Activated CD8-positive, alpha-beta T cell treated with anti-CD3 and anti-CD28 coated beads for 36 hours (primary cell): ENCODE measurements at regions not wholly inside any gene's neighbourhood (a gene's known extent, or its start where the extent isn't known, plus 50 kb on each side); places are given as distances from the start of the nearest gene placed in this dataset.

ENCODE experiments used
- ATAC-seq: fragments of 200-7000 bp; cut with Tn5 transposase; one replicate; pipeline ENCODE4 v1.10.0; 2021; ENCODE audit warnings: mild to moderate bottlenecking, moderate library complexity
- CTCF ChIA-PET: fragments of 350-600 bp; sonication (Branson Sonifier 250); formaldehyde crosslinking; loops from one replicate; lab custom pipeline; 2021; ENCODE audit warnings: antibody characterized with exemption; lab: Charles Lee
- POLR2A ChIA-PET: fragments of 350-600 bp; sonication (Branson Sonifier 250); formaldehyde crosslinking; loops from one replicate; lab custom pipeline; 2021; ENCODE audit warnings: antibody characterized with exemption; lab: Charles Lee
- DNase-seq: peaks from one replicate; pipeline ENCODE4 v3.0.0-alpha.2; 2020
- H3K27ac Mint-ChIP-seq: one replicate; pipeline ENCODE4 v1.8.0; 2021; ENCODE audit warnings: mild to moderate bottlenecking, mixed read lengths
- H3K27me3 Mint-ChIP-seq: one replicate; pipeline ENCODE4 v1.8.0; 2021; ENCODE audit warnings: mixed read lengths
- H3K36me3 Mint-ChIP-seq: one replicate; pipeline ENCODE4 v1.8.0; 2021; ENCODE audit warnings: low read depth, mixed read lengths
- H3K4me1 Mint-ChIP-seq: one replicate; pipeline ENCODE4 v1.8.0; 2021; ENCODE audit warnings: low read depth, mixed read lengths
- H3K4me3 Mint-ChIP-seq: one replicate; pipeline ENCODE4 v1.8.0; 2021; ENCODE audit warnings: mild to moderate bottlenecking, moderate library complexity, mixed read lengths
- H3K9me3 Mint-ChIP-seq: one replicate; pipeline ENCODE4 v1.8.0; 2021; ENCODE audit warnings: mixed read lengths
- CTCF ChIP-seq: fragments of 200-600 bp; IDR thresholded peaks from one replicate; pipeline ENCODE4 v1.8.0; 2022; ENCODE audit warnings: antibody characterized with exemption, mild to moderate bottlenecking
- intact Hi-C: fragments of 100-400 bp; cut with micrococcal nuclease; formaldehyde crosslinking; loops from one replicate; pipeline ENCODE4 v1.10.0; 2022

DNA sequence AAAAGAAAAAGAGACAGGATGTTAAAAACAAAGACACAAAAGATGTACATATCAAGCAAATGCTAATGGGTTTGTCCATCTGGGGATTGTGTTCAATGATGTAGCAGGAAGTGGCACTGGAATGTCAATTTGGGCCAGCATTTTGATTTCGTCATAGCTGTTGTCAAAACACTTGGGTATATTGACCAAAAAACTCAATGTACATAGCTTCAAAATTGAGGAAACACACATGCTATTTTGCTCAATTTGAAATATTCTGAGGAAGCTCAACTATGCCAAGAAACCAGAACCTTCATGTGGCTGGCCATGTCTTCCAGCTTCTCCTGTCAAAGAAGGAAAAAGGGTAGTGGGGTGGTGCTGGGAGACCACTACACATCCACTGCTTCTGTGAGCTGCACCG, 212.7 kb upstream of the GHITM start:
- CTCF ChIA-PET: no interaction called here
- POLR2A ChIA-PET: no interaction called here
- H3K27me3 Mint-ChIP-seq: no peaks in the 10 kb centered on the region
- no peaks in the 10 kb centered on the region for H3K9me3 Mint-ChIP-seq
- no peaks in the 10 kb centered on the region for H3K4me1 Mint-ChIP-seq
- H3K4me3 Mint-ChIP-seq: no peak overlapping the region
- no peak for TF ChIP-seq CTCF
- no peak overlapping the region for H3K27ac Mint-ChIP-seq
- intact Hi-C loops: no loop called here
- no peak for DNase-seq
- ATAC-seq: no peak
- H3K36me3 Mint-ChIP-seq: no peaks in the 10 kb centered on the region

DNA sequence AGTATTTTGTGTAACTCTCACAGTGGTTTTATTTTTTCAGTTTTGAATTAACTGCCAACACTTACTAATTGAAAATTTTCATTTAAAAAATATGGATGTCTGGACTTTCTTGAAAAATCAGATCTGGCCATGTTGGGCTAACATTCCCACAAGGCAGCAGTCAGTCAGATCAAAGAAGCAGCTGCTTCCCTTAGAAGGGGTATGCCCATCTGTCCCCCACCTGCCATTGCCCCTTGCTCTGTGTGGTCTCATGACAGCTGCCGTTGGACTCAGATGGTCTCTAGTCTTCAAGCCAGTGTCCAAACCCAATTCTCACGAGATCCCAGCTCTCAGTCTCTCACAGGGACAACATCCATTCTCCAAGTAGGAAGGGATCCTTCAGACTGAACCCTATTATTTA, 212.1 kb upstream of the GHITM start:
- no peaks in the 10 kb centered on the region for H3K4me1 Mint-ChIP-seq
- H3K9me3 Mint-ChIP-seq: no peaks in the 10 kb centered on the region
- DNase-seq (no peak), ATAC-seq (no peak)
- intact Hi-C loops: no loop called here
- CTCF ChIA-PET: no interaction called here
- no peak for TF ChIP-seq CTCF
- no peaks in the 10 kb centered on the region for H3K36me3 Mint-ChIP-seq
- H3K27ac Mint-ChIP-seq: no peak overlapping the region
- no peak overlapping the region for H3K4me3 Mint-ChIP-seq
- H3K27me3 Mint-ChIP-seq: no peaks in the 10 kb centered on the region
- POLR2A ChIA-PET: no interaction called here

DNA sequence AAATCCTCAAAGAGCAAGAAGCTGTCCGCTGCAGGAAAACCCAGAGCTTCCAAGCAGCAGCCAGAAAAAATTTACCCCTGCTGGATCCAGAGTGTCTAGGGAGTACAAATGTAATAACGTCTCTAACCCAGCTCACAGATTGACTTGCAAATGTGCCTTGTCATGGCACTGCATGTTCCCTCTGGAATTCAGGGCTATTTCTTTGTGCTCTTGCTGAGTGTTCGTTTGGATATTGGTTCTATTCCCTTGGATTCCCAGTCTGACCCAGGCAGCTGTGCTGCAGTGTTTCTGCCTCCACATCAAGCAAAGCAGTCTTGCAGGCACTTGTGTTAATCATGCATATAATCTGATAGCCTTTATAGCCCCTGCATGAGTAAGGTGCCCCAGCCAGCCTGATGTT, 209.9 kb upstream of the GHITM start:
- Mint-ChIP-seq H3K27ac (no peak overlapping the region), H3K9me3 (no peaks in the 10 kb centered on the region), H3K27me3 (no peaks in the 10 kb centered on the region), H3K36me3 (no peaks in the 10 kb centered on the region), H3K4me3 (no peak overlapping the region), H3K4me1 (no peaks in the 10 kb centered on the region)
- ChIA-PET POLR2A (interaction anchor here (0.6 kb wide), 1 partner anchor 24 kb away, joined by 3 read pairs; no protein-coding TSS in a partner anchor), CTCF (no interaction called here)
- intact Hi-C loops: no loop called here
- ATAC-seq (no peak), DNase-seq (no peak)
- no peak for TF ChIP-seq CTCF

- Mint-ChIP-seq H3K27ac (no peak overlapping the region), H3K36me3 (no peaks in the 10 kb centered on the region), H3K27me3 (no peaks in the 10 kb centered on the region), H3K9me3 (no peaks in the 10 kb centered on the region), H3K4me3 (no peak overlapping the region), H3K4me1 (no peaks in the 10 kb centered on the region)
- ChIA-PET CTCF (no interaction called here), POLR2A (no interaction called here)
- ATAC-seq (no peak), DNase-seq (no peak)
- intact Hi-C loops: no loop called here
- TF ChIP-seq CTCF: no peak
Observed at GRCh38 chr10:83931669-83932068, 207.6 kb upstream of the GHITM start.

- Mint-ChIP-seq H3K36me3 (no peaks in the 10 kb centered on the region), H3K27me3 (no peaks in the 10 kb centered on the region), H3K4me3 (no peak overlapping the region), H3K27ac (no peak overlapping the region), H3K4me1 (no peaks in the 10 kb centered on the region), H3K9me3 (no peaks in the 10 kb centered on the region)
- no peak for TF ChIP-seq CTCF
- DNase-seq (no peak), ATAC-seq (no peak)
- intact Hi-C loops: no loop called here
- ChIA-PET POLR2A (no interaction called here), CTCF (no interaction called here)
Observed at GRCh38 chr10:83932245-83932644, 207.1 kb upstream of the GHITM start.
